HG03571 (cell line): ENCODE measurements at regions not wholly inside any gene's neighbourhood (a gene's known extent, or its start where the extent isn't known, plus 50 kb on each side); places are given as distances from the start of the nearest gene placed in this dataset.
"Not testable (repeated sequence)": the region's sequence is repeated elsewhere in the genome, so short reads cannot be mapped to it uniquely, and the experiment has no call there.

Experiments used
- ATAC-seq: cut with Tn5 transposase; IDR thresholded peaks from one replicate; pipeline ENCODE4 v1.9.1; 2021; ENCODE audit not compliant: unreplicated experiment

GRCh38 chr2:87565116-87565515 lies 182.8 kb upstream of the PLGLB2 start:
- not testable (repeated sequence) for ATAC-seq

DNA sequence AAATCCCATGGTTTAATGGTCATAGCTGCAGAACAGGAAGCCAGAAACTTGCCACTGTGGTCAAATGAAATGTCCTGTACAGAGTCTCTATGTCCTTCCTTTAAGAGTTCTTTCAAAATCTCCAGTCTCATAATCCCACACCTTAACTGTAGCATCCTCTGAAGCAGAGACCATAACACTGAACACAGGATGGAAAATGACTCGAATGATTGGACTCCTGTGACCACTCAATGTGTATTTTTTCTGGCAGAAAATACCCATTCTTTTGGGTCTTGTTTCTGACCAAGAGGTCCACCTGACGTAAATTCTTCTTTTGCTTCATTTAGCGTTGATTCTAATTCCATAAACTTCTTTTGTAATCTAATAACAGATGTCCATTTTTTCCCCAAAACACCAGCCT lies 181.4 kb upstream of the PLGLB2 start:
- not testable (repeated sequence) for ATAC-seq

- not testable (repeated sequence) for ATAC-seq
Observed at GRCh38 chr2:87567093-87567492, 180.8 kb upstream of the PLGLB2 start.

DNA sequence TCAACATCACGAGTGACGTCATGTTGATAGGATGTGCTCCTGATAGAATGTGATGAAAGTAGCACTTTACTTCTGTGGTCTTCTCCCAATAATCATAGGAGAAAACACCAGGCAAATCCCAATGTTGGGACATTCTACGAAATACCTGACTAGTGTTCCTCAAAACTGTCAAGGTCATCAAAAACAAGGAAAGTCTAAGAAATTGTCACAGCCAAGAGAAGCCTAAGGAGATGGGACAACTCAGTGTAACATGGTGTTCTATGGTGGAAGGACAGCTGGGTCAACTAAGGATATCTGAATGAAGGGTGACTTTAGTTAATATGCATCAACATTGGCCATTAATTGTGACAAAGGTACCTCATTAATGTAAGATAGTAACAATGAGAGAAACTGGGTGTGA lies 180.0 kb upstream of the PLGLB2 start:
- not testable (repeated sequence) for ATAC-seq

DNA sequence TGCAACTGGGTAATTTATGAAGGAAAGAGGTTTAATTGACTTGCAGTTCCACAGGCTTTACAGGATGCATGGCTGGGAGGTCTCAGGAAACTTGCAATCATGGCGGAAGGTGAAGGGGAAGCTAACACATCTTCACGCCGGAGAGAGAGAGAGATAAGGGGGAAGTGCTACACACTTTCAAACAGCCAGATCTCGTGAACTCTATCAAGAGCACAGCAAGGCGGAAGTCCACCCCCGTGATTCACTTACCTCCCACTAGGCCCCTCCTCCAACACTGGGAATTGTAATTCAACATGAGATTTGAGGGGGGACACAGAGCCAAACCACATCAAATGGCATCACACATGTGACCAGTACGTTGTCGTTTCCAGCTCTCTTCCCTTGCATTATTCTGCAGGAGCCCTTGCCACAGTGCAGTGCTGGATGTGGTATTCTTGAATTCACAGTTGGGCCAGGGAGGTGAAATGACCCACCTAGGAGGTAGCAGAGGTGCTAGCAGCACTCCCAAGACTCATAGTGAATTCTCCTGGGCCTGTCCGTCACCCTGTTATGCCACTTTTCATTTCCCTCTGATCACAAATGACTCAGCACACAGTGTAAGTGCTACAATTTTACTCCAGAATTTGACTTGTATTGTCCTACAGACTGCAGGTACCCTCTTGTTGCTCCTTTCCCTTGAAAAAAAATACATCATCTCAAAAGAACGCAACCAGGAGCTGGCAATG lies 179.2 kb upstream of the PLGLB2 start:
- not testable (repeated sequence) for ATAC-seq

DNA sequence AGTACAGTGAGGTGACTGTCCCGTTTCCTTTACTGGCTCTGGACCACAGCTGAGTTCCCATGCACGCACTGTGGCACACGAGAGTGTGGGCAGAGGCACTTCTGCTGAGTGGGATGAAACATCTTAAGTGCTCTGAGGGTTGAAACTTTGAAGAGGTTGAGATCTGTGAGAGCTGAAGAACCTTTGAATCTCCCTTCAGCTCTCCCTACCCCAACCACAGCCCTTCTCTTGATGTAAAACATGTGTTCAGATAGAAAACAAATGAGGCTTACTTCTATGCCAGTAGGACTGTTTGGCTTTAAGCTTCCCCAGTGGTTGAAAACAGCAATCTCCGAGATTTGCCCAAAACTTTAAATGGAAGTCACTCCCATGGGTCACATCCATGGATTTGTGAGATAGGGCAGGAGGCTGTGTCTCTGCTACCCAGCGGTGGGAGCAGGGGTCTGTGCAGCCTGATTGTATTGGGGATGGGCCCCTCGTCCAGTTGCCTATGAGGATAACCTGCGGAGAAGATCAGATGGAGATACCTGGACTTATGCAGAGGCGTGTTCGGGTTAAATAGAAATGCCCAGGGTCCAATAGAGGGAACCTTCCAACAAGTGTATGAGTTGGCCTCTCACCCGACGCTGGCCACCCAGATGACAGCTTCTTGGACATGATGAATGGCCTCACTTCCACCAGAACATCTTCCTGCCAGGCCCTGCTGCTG lies 178.0 kb upstream of the PLGLB2 start:
- ATAC-seq = not testable (repeated sequence)

- ATAC-seq = not testable (repeated sequence)
Observed at GRCh38 chr2:87571889-87572465, 175.9 kb upstream of the PLGLB2 start.

GRCh38 chr2:87572906-87573305 lies 175.0 kb upstream of the PLGLB2 start:
- ATAC-seq = not testable (repeated sequence)

DNA sequence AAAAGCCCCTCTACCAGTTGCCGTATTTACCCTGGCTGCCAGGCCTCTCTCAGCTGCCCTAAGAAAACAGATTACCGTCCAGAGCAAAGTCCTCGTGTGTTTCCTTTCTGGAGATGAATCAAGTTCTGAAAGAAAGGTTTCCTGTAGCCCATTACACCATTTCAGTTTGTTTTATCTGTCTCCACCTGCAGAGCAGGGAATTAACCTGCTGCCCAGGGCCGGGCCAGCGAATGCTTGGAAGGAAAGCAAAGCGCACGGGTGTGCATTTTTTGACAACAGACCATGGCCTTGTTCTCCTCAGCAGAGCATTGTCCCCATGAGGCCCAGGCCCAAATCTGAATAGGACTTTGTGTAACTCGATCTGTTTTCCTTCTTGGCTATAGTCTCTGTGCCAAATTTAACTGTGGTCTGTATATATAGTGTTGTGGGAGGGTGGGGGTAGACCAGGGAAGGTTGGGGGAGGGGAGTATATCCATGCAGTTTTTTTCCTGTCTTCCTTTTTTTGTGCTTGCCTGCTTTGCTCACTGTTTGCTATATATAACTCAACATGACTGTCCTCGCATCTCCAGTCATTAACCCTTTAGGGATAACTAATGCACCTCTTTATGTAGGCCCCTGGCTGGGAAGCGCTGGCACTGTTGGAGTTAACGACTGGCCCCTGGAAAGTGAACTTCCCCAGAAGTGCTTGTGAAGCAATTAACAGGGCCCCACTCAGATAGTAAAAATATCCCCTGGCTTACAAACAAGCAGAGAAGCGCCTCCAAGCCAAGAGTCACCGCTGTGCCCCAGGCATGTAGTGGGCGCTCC lies 174.3 kb upstream of the PLGLB2 start:
- not testable (repeated sequence) for ATAC-seq

DNA sequence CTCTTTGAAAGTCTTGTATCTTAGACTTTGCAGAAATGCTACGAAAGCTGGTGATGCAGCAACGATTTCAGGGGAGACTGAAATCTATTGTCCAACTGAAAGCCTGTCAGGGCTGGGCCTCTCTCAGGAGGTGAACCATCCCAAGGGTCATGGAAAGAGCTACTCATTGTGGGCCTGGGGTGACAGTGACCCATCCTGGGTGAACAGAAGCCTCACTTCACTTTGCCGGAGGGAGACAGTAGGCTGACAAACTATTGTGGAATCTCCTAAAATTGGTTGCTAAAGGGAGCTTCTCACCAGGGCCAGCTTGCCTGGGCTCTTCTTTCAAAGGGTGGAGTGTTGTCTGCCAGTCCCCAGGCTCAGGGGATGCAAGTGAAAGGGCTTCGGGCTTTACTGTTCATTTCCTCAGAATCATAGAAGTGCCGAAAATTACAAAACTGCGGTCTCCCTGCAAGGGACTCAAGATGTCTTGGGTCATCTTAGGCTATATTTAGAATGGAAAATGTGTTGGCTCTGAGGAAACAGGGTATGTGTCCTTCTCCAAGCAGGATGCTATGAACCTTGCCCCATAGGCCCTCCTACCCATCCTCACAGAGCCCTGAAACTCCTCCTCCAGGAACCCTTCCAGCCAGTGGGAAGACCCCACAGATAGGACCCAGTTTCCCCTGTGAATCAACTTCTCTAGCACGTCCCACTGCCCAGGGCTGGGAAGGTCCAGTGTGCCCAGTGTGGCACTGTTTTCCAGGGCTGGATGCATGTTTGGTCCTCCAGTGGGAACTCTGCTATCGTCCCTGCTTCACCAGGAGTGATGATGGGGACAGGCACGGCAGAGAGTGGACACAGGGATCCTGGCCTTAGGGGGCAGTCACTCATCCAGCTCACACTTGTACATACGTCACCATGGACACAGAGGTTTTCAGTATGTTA lies 173.4 kb upstream of the PLGLB2 start:
- not testable (repeated sequence) for ATAC-seq

DNA sequence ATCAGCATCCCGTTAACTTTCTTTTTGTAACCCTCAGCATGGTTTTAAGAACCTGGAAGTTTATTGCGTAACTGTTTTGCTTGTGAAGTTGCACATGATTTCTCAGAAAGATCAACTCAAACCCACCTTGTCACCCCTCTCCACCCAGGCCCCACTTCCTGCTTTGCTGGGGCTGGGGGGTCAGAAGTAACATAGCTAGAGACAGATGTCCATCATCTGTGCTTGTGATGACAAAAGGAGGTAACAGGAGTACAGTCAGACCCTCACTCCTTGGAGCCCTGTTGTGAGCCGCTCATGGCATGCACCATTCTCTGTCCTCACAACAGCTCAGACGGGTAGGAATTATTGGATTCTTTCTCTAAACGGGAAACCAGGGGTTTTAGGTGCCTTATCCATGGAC lies 172.7 kb upstream of the PLGLB2 start:
- ATAC-seq = not testable (repeated sequence)

- ATAC-seq = not testable (repeated sequence)
Observed at GRCh38 chr2:87577358-87577757, 170.5 kb upstream of the PLGLB2 start.

DNA sequence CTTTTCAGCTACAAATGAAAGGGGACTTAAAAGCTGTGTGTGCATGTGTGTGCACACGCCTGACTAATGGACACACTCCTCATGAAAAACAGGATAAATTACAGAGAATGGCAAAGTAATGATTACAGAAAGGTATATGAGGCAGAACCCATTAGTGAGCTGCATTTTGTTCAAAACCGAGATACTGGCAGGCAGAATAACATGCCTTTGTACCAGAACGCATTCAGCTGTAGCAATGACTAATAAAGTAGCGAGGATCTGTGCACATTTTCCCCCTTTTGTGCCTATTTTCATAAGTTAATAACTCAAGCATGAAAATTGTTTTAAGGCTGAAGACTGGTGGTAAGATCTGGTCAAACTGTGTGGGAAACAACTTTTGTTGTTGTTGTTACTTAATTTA lies 165.7 kb upstream of the PLGLB2 start:
- not testable (repeated sequence) for ATAC-seq

- not testable (repeated sequence) for ATAC-seq
Observed at GRCh38 chr2:87582579-87582978, 165.3 kb upstream of the PLGLB2 start.

DNA sequence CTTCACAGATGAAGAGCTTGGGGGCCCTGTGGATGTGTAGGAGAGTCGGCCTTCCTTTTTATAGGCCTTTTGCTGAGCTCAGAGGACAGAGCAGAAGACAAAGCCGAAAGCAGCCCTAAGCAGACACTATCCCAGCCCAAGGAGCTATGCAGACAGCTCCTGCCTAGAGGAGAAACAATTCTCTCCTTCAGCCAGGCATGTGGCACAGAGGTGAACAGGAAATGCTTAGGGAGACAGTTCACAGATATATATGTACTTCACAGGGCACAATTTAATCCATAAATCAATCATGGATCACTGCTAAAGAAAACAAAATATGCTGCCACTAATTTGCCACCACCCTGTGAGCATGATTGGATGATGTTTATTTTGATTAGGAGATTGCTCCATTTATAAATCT lies 164.5 kb upstream of the PLGLB2 start:
- not testable (repeated sequence) for ATAC-seq

DNA sequence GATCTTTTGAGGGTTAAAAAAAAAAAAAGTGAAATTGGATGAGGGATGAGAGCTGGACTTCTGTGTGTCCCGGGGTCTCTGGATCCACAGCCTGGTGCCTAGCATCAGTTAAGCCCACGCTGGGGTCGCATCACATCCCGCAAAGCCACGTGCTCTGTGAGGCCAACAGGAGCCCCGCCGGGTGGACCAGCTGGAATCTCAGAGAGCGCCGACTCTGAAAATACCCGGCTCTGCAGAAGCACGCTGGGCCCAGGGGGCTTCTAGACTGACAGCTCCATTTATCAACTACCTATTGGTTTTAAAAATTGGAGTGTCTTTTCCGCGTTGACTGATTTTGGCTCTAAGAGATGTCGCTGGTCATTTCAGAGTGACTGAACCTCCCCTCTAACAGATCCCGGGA lies 164.1 kb upstream of the PLGLB2 start:
- not testable (repeated sequence) for ATAC-seq

- not testable (repeated sequence) for ATAC-seq
Observed at GRCh38 chr2:87584268-87584906, 163.5 kb upstream of the PLGLB2 start.

DNA sequence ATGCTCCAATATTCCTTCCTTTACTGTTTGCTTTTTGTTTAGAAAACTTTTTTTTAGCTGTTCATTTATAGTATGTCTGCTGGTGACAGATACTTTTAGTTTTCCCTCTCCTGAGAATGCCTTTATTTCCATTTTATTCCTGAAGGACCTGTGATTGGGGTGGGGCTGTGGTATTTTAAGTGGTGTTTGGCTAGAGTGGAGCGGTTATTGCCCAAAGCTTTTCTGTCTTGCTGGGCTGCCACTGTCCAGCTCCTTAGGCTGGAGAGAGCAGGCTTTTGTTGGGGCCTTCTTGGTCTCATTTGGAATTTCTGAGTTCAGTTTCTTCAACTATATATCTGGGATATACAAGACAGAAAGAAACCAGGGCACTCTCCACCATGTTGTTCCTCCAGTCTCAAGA lies 160.0 kb upstream of the PLGLB2 start:
- ATAC-seq = not testable (repeated sequence)

DNA sequence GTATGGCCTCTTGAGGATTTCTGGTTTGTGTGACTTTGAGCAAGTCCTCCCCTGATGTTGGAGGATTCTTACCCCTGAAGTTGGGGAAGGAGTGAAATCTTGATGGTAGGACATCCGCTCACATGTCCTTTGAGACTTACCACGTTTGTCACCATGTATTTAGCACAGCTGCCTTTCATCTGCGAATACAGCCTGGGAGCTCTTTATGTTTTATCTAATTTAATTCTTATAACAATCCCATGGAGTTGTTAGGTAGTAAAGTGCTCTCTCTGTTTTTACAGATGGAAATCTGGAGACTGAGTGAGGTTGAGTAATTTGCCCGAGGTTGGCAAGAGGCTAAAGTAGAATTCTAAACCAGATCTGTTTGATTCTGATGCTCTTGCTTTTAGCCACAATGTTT lies 154.9 kb upstream of the PLGLB2 start:
- ATAC-seq = not testable (repeated sequence)
